MV-4-11 (cell line): ENCODE measurements at regions not wholly inside any gene's neighbourhood (a gene's known extent, or its start where the extent isn't known, plus 50 kb on each side); places are given as distances from the start of the nearest gene placed in this dataset.

Source experiments
- DNase-seq: peaks from one replicate; lab custom pipeline; 2025; lab: John Stamatoyannopoulos, UW

- no peak for DNase-seq
Measured at GRCh38 chr18:46411191-46411828, 245.7 kb downstream of the LOXHD1 start.

GRCh38 chr18:46411867-46412690 is 244.9 kb downstream of the LOXHD1 start:
- DNase-seq, result peak; percentile 38

- no peak for DNase-seq
Measured at GRCh38 chr18:46412916-46413315, 244.1 kb downstream of the LOXHD1 start.

- no peak for DNase-seq
Measured at GRCh38 chr18:46413684-46414083, 243.3 kb downstream of the LOXHD1 start.

- no peak for DNase-seq
Measured at GRCh38 chr18:46414863-46415262, 242.2 kb downstream of the LOXHD1 start.

GRCh38 chr18:46415532-46416252 is 241.3 kb downstream of the LOXHD1 start:
- DNase-seq, result no peak

- DNase-seq, result no peak
Measured at GRCh38 chr18:46416706-46417638, 240.0 kb downstream of the LOXHD1 start.

- no peak for DNase-seq
Measured at GRCh38 chr18:46418663-46419260, 238.3 kb downstream of the LOXHD1 start.

- DNase-seq, result no peak
Measured at GRCh38 chr18:46419391-46420141, 237.5 kb downstream of the LOXHD1 start.

- no peak for DNase-seq
Measured at GRCh38 chr18:46421973-46422551, 235.0 kb downstream of the LOXHD1 start.

- no peak for DNase-seq
Measured at GRCh38 chr18:46422552-46423055, 234.4 kb downstream of the LOXHD1 start.

GRCh38 chr18:46423226-46423805 is 233.7 kb downstream of the LOXHD1 start:
- no peak for DNase-seq

- no peak for DNase-seq
Measured at GRCh38 chr18:46424898-46425297, 232.1 kb downstream of the LOXHD1 start.

- DNase-seq, result no peak
Measured at GRCh38 chr18:46425511-46425910, 231.5 kb downstream of the LOXHD1 start.

GRCh38 chr18:46426021-46426678 is 230.9 kb downstream of the LOXHD1 start:
- DNase-seq, result no peak

GRCh38 chr18:46426679-46427047 is 230.4 kb downstream of the LOXHD1 start:
- DNase-seq, result no peak
